Stimulated activated CD4-positive, alpha-beta T cell treated with anti-CD3 and anti-CD28 coated beads, Interleukin-15, amount 100 ng/mL, for 48 hours (primary cell): ENCODE measurements at regions not wholly inside any gene's neighbourhood (a gene's known extent, or its start where the extent isn't known, plus 50 kb on each side); places are given as distances from the start of the nearest gene placed in this dataset.

Experiments
- DNase-seq, 2 donors: peaks; one replicate each; pipeline ENCODE4 v3.0.0-alpha.2; 2020; ENCODE audit warnings: low read depth in 2 of 2

DNA sequence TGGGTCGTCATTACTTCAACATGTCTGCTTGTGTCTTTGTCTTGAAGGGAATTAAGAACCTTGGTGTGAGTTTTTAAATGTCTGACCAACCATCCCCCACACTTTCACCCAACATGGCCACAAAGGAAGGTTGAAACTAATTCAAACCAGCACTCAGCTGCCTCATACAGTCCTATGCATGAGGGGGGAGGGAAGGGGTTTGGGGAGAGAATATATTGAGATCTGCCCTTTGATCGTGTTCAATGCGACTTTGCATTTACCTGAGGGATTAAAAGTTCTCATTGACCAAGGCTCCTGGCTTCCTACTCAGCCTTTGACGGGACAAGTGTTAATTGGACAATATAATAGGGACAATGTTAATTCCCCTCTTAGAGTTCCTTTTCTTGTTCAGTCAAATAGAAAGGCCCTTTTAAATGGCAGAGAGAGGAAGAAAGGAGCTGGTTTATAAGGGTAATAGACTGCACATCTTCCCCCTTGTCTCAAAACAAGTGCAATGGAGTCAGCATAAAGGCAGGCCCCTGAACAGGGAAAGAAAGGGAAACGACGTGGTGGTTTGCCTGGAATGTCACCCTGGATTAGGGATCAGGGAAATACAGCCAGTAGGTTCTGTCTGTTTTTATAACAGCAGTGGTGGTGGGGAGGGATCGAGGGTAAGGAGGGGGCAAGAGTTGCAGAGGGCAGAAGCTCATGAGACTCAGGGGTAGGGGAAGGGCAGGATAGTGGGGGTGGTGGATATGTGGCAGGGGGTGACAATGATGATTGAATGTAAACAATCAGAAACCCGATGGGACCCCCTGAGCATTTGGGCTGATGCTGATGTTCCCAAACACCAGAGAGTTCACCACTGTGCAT is 198.7 kb downstream of the MYCN start:
- no peak for DNase-seq

- DNase-seq: no peak
These were observed 196.9 kb downstream of the MYCN start for GRCh38 chr2:16137080-16137755.

DNA sequence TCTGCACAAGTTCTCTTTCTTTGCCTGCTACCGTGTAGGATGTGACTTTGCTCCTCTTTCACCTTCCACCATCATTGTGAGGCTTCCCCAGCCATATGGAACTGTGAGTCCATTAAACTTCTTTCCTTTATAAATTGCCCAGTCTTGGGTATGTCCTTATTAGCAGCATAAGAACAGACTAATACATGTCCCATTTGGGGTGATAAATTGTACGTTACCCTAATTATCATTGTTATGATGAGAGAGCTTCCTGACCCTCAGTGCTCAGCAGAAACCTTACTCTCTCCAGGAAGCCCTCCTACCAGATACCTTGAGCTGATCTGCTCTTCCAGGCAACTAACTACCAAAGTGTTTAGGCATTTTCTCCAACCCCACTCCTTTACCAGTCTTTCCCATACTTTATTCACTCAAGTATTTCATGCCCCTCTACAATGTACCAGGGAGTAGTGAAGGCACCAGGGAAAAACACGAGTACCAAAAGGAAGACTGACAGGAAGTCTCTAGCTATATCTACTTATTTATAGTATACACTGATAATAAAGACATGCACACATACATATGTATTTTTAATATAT is 196.2 kb downstream of the MYCN start:
- DNase-seq: no peak

DNA sequence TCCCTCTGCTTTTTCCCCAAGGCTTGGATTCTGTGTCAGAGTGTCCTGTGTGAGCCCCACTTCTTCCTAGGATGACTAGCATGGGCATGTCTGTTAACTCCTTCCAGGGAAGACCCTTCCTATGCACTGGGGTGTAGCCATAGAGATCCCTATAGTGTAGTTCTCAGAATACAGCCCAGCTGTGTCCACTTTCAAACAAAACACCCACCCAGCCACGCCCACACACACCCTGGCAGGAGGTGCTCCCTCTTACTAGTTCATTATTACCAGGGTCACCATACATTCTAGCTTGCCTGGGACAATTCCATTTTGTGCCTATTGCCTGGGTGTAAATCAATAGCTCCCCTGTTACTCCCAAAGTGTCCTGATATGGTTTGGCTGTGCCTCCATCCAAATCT is 195.6 kb downstream of the MYCN start:
- no peak for DNase-seq

- DNase-seq: no peak
These were observed 195.0 kb downstream of the MYCN start for GRCh38 chr2:16135196-16135912.

DNA sequence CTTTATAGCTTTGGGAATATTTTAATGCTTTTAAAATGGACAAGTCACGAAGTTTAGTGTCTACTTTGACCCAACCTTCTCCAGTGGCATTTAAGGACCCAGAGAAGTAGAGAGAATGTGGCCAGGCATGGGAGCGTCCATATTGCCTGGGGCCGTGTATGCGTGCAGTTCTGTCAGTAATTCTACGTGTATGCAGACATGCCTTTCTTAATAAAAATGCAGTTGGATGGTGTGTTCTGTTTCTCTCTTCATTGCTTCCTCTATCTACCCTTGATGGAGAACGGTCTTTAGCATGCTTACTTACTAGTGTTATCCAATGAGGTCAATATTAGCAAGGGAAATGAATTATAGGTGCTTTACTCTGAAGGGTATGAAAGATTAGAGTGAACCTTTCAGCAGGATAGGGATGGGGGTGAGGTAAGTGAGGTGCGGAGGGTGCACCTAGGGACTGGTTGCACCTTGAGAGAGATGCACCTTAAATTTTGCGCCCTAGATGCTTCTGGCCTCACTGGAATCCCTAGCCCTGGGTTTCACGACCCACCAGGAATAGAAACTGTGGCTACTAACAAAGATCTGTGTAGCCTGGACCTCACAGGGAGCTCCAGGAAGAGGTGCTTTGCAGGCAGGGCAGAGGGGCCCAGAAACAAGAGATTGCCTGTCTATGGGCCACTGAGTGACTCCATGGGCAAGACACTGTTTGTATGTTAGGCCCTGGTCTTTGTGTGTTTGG is 194.3 kb downstream of the MYCN start:
- DNase-seq: no peak

DNA sequence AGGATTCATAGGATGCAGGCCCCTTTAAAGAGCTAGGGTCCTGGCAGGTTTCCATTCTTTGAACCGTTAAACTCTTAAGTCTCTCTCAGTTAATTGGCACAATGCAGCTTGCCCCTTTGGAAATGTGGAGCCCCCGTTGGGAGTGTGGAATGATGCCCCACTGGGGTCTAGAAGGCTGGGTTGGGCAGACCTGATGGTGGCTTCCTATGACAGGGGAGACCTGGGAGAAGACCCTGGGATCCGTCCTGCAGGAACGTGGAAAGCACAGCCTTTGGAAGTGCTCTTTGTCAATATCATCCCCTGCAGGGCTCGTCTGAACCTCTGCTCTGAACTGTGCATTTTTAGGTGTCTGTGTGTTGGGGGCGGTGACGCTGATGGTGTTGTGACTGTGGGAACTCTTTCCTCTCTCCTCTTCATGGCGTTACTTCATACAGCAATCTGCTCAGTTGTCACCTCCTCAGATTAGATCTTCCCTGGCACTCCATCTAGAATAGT is 190.6 kb downstream of the MYCN start:
- DNase-seq: no peak

DNA sequence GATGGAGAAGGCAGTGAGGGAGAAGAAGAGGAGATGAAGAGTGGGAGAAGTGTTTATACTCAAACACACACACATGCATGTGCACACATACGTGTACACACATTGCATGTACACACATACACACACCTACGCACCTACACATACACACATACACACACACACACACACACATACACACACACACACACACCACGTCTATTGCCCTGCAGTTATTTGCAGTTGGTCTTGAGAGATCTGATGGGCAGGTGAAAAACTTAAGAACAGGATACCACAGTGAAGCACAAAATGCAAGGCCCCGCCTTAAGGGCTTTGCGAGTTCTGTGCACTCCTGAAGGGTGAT is 190.2 kb downstream of the MYCN start:
- no peak for DNase-seq

- DNase-seq: no peak
These were observed 189.6 kb downstream of the MYCN start for GRCh38 chr2:16129716-16130540.

DNA sequence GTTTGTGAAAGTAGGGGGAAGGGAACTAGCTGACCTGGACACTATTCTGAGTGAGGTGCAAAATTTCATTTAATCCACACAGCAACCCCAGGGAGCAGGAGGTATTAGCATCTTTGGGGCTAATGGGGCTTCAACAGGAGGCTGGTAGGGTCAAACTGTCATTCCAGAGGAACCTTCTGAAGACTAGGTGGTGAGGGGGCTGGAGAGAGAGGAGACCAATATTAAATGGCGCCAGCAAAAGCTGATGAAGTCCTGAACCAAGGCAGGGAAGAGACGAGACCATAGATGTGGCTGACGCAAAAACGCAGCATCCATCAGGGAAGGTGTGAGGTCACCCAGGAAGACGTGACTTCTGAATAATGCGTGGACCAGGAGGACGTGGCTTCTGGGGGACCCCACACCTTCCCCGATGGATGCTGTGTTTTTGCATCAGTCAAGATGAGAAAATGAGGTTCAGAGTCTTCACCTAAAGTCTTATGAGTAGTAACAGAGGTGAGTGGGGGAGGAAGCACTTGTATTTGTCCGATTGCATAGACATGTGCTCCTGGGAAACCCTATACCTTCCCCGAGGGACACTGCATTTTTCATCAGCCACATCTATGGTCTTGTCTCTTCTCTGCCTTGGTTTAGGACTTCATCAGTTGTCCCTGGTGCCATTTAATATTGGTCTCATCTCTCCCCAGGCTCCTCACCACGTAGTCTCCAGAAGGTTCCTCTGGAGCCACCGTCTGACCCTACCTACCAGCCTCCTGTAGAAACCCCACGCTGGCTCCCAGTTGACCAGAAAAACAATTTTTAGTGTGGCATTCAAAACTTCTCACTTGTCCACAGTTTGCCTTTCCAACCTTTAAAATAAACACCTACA is 188.6 kb downstream of the MYCN start:
- no peak for DNase-seq

- DNase-seq: no peak
These were observed 187.6 kb downstream of the MYCN start for GRCh38 chr2:16127958-16128357.

DNA sequence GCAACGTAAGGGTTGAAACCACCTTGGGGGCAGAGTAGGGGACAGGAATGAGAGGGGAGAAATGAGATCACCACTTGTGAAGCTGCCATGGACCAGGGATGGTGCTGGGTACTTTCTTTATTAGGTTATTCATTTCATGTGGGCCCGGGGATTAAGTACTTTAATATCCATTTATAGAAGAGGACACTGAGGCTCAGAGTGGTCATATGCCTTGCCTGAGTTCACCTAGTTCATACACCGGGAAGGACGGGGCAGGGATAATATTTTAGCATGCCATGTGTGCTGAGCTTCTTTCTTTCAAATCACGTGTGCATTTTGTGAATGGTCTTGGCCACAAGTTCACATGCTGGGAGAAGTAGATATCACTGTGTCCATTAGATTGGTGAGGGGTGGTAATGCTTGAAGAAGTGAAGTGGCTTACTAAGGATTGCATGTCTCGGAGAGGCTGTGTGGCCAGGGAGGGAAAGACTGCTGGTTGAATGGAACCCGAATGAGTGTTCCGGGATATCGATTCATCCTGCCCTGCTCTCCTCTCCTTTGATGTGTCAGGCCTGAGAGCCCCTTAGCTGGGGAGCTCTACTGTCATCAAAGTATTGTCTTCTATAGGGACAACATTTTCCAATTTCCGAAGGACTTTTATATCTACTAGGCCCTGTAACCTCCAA is 187.1 kb downstream of the MYCN start:
- DNase-seq: no peak

DNA sequence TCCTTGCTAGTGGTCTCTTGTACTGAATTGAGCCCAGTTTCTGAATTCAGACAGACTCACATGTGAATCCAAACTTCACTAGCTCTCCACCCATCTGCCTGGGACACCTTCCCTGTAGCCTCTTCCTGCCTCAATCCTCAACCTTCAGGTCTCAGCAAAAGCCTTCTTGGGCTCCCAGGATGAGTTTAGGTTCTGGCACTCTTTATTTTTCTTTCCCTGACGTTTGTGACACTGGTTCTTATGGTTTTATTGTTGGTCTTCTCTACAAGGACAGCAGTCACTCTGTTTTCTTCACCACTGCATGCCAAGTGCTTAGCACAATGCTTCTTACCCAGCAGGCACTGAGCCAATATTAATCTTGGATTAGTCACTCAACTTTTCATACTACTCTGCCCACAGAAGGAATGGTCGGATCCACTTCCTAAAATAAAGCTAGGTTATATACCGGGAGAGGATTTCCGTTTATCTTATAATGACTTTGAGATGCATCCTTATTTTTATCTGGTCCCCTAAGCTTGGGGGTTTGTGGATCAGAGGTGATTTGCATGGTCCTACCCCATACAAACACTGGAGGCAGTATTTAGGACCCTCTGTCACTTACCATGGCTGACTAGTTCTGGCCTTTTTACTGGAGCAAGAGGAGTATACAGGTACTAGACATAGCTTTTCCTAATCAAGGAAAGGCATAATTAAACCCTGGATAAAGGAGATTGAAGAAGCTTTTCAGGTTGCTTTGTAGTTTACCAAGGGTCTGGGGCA is 186.3 kb downstream of the MYCN start:
- no peak for DNase-seq

DNA sequence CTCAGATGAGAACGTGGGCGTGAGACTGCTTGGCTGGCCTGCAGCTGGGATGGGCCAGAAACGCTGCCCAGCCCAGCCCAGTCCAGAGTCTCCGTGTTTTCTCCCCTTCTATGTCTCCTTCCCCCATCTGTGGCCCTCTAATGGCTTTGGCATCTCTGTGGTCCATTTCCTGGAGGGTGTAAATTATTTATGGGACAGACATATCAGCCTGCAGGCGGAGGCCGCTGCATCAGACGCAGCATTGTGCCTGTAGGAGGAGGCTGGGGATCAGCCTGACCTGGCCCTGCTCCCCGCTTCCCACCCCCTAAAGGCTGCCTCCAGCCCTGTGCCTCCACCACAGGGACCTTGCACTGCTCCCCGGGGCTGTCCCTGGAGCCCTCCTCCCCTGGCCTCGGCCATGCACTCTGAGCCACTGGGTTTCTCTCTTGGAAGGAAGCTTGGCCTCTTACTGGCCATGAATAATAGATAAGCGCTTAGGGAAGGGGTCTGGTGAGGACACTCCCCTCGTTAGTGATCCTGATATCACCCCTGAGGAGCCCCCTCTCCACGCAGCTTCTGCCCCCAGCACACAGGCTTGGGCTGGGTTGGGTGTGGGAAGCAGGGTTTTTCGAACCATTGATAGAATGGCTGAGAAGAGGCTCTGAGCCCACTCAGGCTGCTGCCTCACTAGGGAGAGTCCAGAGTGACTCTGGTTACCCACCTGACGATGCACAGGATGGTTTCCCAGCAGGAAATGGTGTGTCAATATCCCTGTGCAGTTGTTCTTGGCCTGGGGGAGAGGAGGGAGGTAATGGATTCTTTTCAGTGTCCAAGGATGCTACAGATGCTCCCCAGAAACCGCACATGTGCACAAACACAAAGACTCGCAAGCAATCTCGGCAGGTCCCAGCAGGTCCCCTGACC is 185.5 kb downstream of the MYCN start:
- DNase-seq: no peak

DNA sequence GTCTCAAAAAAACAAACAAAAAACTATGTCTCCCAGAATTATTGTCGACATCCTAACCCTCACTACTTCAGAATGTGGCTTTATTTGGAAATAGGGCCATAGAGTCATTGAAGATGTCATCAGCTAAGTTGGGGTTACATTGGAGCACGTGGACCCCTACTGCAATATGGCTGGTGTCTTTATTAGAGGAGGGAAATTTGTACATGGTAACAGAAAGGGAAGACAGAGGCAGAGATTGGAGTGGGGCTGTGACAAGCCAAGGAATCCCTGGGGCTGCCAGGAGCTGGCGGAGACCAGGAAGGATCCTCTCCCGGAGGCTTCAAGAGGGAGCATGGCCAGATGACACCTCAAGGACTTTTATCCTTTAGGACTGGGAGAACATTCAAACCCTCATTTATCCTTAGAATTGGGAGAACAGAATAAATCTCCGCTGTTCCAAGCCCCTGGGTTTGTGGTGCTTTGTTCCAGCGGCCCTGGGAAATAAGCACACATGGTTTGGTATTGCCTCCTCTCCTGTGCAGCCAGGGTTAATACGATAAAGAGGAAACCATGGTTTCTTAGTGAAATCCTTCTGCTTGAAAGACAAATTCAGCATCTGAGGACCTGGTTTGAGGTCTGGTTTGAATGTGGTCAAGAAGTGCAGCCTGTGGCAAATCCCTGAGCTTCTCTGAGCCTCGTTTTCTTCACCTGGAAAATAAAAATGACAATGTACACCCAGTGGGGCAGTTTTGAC is 184.7 kb downstream of the MYCN start:
- DNase-seq: no peak

DNA sequence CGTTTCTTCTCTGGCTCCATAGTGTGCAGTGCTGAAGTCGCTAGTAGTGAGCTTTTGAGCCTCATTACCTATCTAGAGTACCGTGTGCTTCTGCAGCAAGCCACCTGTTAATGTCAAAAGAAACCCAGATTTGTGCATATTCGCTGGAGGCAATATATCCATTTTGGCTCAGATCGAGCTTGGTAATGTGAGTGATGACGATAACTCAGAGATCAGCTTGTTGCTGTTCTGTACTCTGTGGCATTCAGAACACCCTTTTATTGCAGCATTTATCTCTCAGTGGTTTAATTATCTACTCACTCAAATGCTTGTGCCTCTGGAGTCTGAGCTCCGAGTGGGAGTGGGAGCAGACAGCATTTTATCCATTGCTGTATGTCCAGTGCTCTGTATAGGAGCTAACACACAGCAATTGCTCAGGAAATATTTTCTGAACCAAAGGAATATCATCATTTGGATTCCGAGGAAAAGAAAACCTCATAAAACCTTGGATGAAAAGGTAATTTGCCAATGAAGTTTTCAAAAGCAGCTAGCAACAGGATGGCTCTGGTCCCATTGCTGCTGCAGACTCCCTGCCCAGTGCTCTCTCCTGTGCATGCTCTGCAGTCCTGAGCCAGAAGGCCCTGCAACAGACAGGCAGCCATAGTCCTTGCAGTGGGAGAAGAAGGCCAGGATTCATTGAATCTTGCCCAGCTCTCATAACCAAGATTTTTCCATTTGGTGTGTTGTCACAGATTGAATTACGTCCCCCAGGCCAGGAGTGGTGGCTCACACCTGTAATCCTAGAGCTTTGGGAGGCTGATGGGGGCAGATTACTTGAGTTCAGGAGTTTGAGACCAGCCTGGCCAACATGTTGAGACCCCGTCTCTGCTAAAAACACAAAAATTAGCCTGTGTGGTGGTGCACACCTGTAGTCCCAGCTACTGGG is 183.8 kb downstream of the MYCN start:
- DNase-seq: no peak
